K562 (cell line): ENCODE measurements at regions not wholly inside any gene's neighbourhood (a gene's known extent, or its start where the extent isn't known, plus 50 kb on each side); places are given as distances from the start of the nearest gene placed in this dataset.

ENCODE experiments used
- ARHGAP35 ChIP-seq: fragments of 450-650 bp; IDR thresholded peaks from 2 replicates; pipeline ENCODE4 v1.6.1; 2018; ENCODE audit not compliant: partially characterized antibody
- FOXM1 ChIP-seq, 2 experiments: fragments of 450-650 bp in 1 of 2; sonication (generic) in 1 of 2; formaldehyde crosslinking in 1 of 2; IDR thresholded peaks; 2 replicates each; pipeline versions ENCODE4 v1.6.1 to v1.9.0; 2017 to 2022; ENCODE audit warnings: low read depth in 2 of 2, mild to moderate bottlenecking in 2 of 2, missing genetic modification reagents in 1 of 2, moderate library complexity in 1 of 2
- ZC3H4 ChIP-seq: sonication (generic); formaldehyde crosslinking; IDR thresholded peaks from 2 replicates; pipeline ENCODE4 v1.9.0; 2021; ENCODE audit warnings: missing genetic modification reagents, borderline replicate concordance
- ZNF780A ChIP-seq: fragments of 250-450 bp; sonication (Bioruptor Pico); IDR thresholded peaks from 2 replicates; pipeline ENCODE4 v1.5.0; 2021; ENCODE audit warnings: mild to moderate bottlenecking
- TF ChIP-seq, protein P1 (sequence below), 2 experiments: fragments of 450-650 bp; conservative IDR thresholded peaks; 2 replicates each; pipeline ENCODE4 v1.6.1; 2017; ENCODE audit warnings: mild to moderate bottlenecking in 2 of 2, moderate library complexity in 2 of 2
- TF ChIP-seq, protein P2 (sequence below): fragments of 250-450 bp; sonication (Bioruptor Pico); IDR thresholded peaks from 2 replicates; pipeline ENCODE4 v1.8.0; 2021; ENCODE audit warnings: moderate library complexity, mild to moderate bottlenecking, inconsistent platforms
- TF ChIP-seq, protein P3 (sequence below): fragments of 450-650 bp; IDR thresholded peaks from one replicate; pipeline ENCODE4 v1.6.1; 2018; ENCODE audit warnings: mild to moderate bottlenecking, moderate library complexity; ENCODE audit not compliant: partially characterized antibody
- TF ChIP-seq, protein P4 (sequence below): sonication (generic); formaldehyde crosslinking; IDR thresholded peaks from 2 replicates; pipeline ENCODE4 v1.8.0; 2023; ENCODE audit warnings: mild to moderate bottlenecking, missing genetic modification reagents

DNA sequence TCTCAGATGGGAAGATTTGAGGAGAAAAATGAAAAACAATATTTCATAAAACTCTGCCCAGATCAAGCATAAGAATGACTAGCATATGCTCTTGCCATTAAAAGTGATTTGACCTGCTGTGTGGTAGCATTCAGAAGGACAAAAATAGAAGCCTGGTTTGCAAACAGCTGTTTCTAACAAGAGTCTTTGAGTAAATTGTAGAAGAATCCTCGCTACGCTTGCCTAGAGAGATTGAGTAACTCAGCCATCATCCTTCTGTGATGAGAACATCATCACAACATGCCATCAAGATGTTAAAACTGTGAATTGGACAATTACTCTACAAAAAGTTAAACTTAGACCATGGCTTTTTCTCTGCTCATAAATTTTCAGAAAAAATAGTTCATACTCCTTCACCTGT is 168.9 kb upstream of the PUDP start (continued):
- TF ChIP-seq, protein P1, sequence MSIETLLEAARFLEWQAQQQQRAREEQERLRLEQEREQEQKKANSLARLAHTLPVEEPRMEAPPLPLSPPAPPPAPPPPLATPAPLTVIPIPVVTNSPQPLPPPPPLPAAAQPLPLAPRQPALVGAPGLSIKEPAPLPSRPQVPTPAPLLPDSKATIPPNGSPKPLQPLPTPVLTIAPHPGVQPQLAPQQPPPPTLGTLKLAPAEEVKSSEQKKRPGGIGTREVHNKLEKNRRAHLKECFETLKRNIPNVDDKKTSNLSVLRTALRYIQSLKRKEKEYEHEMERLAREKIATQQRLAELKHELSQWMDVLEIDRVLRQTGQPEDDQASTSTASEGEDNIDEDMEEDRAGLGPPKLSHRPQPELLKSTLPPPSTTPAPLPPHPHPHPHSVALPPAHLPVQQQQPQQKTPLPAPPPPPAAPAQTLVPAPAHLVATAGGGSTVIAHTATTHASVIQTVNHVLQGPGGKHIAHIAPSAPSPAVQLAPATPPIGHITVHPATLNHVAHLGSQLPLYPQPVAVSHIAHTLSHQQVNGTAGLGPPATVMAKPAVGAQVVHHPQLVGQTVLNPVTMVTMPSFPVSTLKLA (conservative IDR thresholded peaks at IDR 0.05): no peak
- no peak for TF ChIP-seq ZC3H4 (CRISPR knock-in tag)
- no peak for TF ChIP-seq ARHGAP35
- TF ChIP-seq, protein P2, sequence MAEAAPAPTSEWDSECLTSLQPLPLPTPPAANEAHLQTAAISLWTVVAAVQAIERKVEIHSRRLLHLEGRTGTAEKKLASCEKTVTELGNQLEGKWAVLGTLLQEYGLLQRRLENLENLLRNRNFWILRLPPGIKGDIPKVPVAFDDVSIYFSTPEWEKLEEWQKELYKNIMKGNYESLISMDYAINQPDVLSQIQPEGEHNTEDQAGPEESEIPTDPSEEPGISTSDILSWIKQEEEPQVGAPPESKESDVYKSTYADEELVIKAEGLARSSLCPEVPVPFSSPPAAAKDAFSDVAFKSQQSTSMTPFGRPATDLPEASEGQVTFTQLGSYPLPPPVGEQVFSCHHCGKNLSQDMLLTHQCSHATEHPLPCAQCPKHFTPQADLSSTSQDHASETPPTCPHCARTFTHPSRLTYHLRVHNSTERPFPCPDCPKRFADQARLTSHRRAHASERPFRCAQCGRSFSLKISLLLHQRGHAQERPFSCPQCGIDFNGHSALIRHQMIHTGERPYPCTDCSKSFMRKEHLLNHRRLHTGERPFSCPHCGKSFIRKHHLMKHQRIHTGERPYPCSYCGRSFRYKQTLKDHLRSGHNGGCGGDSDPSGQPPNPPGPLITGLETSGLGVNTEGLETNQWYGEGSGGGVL (CRISPR knock-in tag): no peak
- no peak for TF ChIP-seq FOXM1 (IDR thresholded peaks at IDR 0.05; ENCODE audit: low read depth)
- TF ChIP-seq FOXM1 (CRISPR knock-in tag; IDR thresholded peaks at IDR 0.05; ENCODE audit: low read depth): no peak
- no peak for TF ChIP-seq ZNF780A
- TF ChIP-seq, protein P3, sequence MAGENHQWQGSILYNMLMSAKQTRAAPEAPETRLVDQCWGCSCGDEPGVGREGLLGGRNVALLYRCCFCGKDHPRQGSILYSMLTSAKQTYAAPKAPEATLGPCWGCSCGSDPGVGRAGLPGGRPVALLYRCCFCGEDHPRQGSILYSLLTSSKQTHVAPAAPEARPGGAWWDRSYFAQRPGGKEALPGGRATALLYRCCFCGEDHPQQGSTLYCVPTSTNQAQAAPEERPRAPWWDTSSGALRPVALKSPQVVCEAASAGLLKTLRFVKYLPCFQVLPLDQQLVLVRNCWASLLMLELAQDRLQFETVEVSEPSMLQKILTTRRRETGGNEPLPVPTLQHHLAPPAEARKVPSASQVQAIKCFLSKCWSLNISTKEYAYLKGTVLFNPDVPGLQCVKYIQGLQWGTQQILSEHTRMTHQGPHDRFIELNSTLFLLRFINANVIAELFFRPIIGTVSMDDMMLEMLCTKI: no peak
- TF ChIP-seq, protein P4, sequence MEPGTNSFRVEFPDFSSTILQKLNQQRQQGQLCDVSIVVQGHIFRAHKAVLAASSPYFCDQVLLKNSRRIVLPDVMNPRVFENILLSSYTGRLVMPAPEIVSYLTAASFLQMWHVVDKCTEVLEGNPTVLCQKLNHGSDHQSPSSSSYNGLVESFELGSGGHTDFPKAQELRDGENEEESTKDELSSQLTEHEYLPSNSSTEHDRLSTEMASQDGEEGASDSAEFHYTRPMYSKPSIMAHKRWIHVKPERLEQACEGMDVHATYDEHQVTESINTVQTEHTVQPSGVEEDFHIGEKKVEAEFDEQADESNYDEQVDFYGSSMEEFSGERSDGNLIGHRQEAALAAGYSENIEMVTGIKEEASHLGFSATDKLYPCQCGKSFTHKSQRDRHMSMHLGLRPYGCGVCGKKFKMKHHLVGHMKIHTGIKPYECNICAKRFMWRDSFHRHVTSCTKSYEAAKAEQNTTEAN: no peak
- TF ChIP-seq, all 486 proteins: peak for 0
